Omental fat pad (tissue), 3 donors: ENCODE measurements at regions not wholly inside any gene's neighbourhood (a gene's known extent, or its start where the extent isn't known, plus 50 kb on each side); places are given as distances from the start of the nearest gene placed in this dataset.

Experiments used
- ATAC-seq: fragments of 150-250 bp; one replicate; pipeline ENCODE4 v1.9.1; 2016; ENCODE audit warnings: mild to moderate bottlenecking, moderate library complexity; ENCODE audit not compliant: low FRiP score
- DNase-seq: peaks from one replicate; pipeline ENCODE4 v3.0.0-alpha.2; 2019; ENCODE audit warnings: low spot score
- CTCF ChIP-seq, 3 donors: fragments of 450-650 bp; IDR thresholded peaks; one replicate each; pipeline ENCODE4 v1.5.1; 2016 to 2017; ENCODE audit warnings: antibody characterized with exemption in 3 of 3, mild to moderate bottlenecking in 3 of 3, moderate library complexity in 2 of 3

DNA sequence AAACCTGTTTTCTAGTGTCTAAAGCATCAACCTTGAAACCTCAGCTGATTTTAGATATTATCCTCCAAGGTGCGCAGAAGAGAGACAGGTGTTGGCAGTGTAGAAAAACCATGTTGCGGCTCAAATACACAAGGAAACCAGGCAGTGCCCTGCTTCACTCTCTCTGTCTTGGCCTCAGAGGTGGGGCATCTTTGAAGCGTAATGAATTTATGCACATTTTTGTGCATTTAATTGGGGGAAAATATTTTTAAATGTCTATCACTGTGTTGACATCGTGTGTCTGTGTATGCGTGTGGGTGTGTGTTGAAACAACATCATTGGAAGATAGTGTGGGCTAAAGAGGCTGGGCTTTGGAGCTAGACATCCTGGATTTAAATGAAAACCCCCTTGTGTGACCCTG is 334.0 kb upstream of the CHD6 start:
- ATAC-seq (no peak), DNase-seq (no peak)
- no peak for TF ChIP-seq CTCF (IDR thresholded peaks at IDR 0.05)

DNA sequence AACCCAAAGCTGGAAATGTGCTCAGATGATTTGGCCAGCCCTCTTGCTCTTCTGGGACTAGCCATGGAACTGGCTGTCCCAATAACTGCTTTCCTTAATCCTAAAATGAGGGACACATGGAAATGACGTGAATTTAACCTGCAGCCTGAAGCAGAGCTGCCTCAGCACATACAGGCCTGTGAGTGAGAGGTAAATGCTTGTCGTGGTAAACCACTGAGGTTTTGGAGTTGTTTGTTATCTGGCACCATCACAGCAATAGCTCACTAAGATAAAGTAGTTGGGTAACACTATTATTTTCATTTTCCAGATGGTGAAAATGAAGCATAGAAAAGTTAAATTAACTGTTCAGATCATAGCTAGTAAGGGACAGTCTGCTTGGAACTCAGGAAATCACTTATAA is 333.4 kb upstream of the CHD6 start:
- DNase-seq: no peak
- TF ChIP-seq CTCF (IDR thresholded peaks at IDR 0.05): no peak
- no peak for ATAC-seq

DNA sequence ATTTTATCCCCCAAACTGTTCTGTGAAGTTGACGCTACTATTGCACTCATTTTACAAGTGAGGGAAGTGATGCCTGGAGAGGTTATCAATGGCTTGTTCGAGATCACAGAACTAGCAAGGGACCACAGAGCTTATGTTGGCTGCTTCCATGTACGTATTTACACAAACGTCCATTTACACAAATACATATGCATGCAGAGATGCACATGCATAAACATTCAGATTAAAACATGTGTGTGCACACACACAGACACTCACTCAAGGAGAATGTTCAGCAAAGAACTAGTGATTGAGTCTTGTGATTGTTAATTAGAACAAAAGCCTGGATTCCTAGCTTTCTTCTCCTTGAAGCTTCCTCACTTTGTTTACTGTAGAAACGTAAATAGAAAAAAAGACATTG is 321.5 kb upstream of the CHD6 start:
- no peak for DNase-seq
- no peak for ATAC-seq
- no peak for TF ChIP-seq CTCF (IDR thresholded peaks at IDR 0.05)

- TF ChIP-seq CTCF (IDR thresholded peaks at IDR 0.05): no peak
- DNase-seq: no peak
- ATAC-seq: no peak
Measured at GRCh38 chr20:41938353-41938752, 320.2 kb upstream of the CHD6 start.

DNA sequence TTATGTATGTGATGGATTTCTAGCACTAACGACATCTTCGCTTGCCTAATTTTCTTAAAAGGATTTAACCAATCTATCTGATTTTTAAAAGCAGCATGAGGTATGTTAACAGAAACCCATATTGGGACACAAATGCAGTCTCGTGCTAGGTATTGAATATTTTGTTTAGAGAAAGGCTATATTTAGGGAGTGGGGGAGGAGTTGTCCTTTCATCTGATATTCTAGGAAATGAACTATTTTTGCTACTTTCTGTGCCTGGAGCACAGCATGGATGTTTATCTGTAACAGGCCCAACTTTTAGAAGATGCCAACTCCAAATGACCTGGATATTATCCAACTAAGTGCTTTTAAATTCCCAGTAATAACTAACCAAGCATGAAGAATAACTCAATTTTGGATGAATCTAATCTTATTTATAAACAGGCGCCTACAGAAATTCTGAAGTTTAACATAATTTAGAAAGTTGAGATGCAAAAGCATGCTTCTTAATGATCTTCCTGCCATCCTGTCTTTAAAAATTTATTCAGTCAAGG is 317.1 kb upstream of the CHD6 start:
- no peak for ATAC-seq
- DNase-seq: no peak
- TF ChIP-seq CTCF (IDR thresholded peaks at IDR 0.05): no peak

- ATAC-seq: no peak
- TF ChIP-seq CTCF (IDR thresholded peaks at IDR 0.05): no peak
Measured at GRCh38 chr20:41932431-41932830, 314.3 kb upstream of the CHD6 start.

GRCh38 chr20:41927655-41928054 is 309.5 kb upstream of the CHD6 start:
- DNase-seq: no peak
- no peak for TF ChIP-seq CTCF (IDR thresholded peaks at IDR 0.05)
- ATAC-seq: no peak

More at GRCh38 chr20:41932431-41932830, 314.3 kb upstream of the CHD6 start:
- DNase-seq: no peak
